Naive thymus-derived CD8-positive, alpha-beta T cell (primary cell): ENCODE measurements at regions not wholly inside any gene's neighbourhood (a gene's known extent, or its start where the extent isn't known, plus 50 kb on each side); places are given as distances from the start of the nearest gene placed in this dataset.

ENCODE experiments used
- ATAC-seq, 2 donors: fragments of 150-1000 bp; cut with Tn5 transposase in 1 of 2; sonication (Bioruptor Pico), chemical (Tn5 transposase) in 1 of 2; 1 replicate in 1 of 2; 2 replicates in 1 of 2; pipeline ENCODE4 v1.10.0; 2021; ENCODE audit warnings: mild to moderate bottlenecking in 2 of 2, moderate library complexity in 2 of 2
- POLR2A ChIA-PET: fragments of 350-600 bp; sonication (Branson Sonifier 250); formaldehyde crosslinking; loops from one replicate; lab custom pipeline; 2021; ENCODE audit warnings: antibody characterized with exemption; lab: Charles Lee
- DNase-seq, 10 donors: peaks; one replicate each; pipeline versions ENCODE4 v3.0.0 to v3.0.0-alpha.2; 2020 to 2022
- H3K27ac Mint-ChIP-seq, 10 donors: one replicate each; pipeline ENCODE4 v1.8.0; 2020 to 2022; ENCODE audit warnings: mild to moderate bottlenecking in 10 of 10, mixed read lengths in 10 of 10, moderate library complexity in 4 of 10, inconsistent platforms in 1 of 10
- H3K27me3 Mint-ChIP-seq, 5 donors: one replicate each; pipeline ENCODE4 v1.8.0; 2021 to 2022; ENCODE audit warnings: mixed read lengths in 5 of 5
- H3K36me3 Mint-ChIP-seq, 3 donors: one replicate each; pipeline ENCODE4 v1.8.0; 2020 to 2022; ENCODE audit warnings: mixed read lengths in 3 of 3, mild to moderate bottlenecking in 2 of 3, inconsistent platforms in 1 of 3
- H3K4me1 Mint-ChIP-seq, 4 donors: one replicate each; pipeline ENCODE4 v1.8.0; 2021 to 2022; ENCODE audit warnings: mixed read lengths in 4 of 4
- H3K4me3 Mint-ChIP-seq, 10 donors: one replicate each; pipeline ENCODE4 v1.8.0; 2020 to 2022; ENCODE audit warnings: mild to moderate bottlenecking in 10 of 10, mixed read lengths in 10 of 10, moderate library complexity in 6 of 10, inconsistent platforms in 1 of 10
- H3K9me3 Mint-ChIP-seq, 9 donors: one replicate each; pipeline ENCODE4 v1.8.0; 2020 to 2022; ENCODE audit warnings: mixed read lengths in 9 of 9, mild to moderate bottlenecking in 3 of 9, inconsistent platforms in 1 of 9, moderate library complexity in 1 of 9

- H3K36me3 Mint-ChIP-seq: no peaks in the 10 kb centered on the region
- DNase-seq (no peak), ATAC-seq (no peak)
- no peak overlapping the region for H3K4me3 Mint-ChIP-seq
- H3K27ac Mint-ChIP-seq: no peak overlapping the region
- POLR2A ChIA-PET: no interaction called here
- H3K27me3 Mint-ChIP-seq: peaks cover 0 to 4% (median 1%) of the 10 kb centered on the region in 5 donors
- H3K9me3 Mint-ChIP-seq: peaks cover 2 to 13% (median 10%) of the 10 kb centered on the region in 9 donors
- H3K4me1 Mint-ChIP-seq: no peaks in the 10 kb centered on the region
Measured at GRCh38 chr12:30420561-30420960, 275.1 kb downstream of the IPO8 start.

- Mint-ChIP-seq H3K27ac (no peak overlapping the region), H3K9me3 (peaks cover 0 to 10% (median 3%) of the 10 kb centered on the region in 9 donors), H3K4me3 (no peak overlapping the region), H3K27me3 (peaks cover 0 to 1% (median 0%) of the 10 kb centered on the region in 5 donors), H3K36me3 (no peaks in the 10 kb centered on the region), H3K4me1 (no peaks in the 10 kb centered on the region)
- POLR2A ChIA-PET: no interaction called here
- no peak for DNase-seq
- ATAC-seq: no peak
Measured at GRCh38 chr12:30417697-30418231, 277.9 kb downstream of the IPO8 start.

GRCh38 chr12:30416631-30417030 is 279.0 kb downstream of the IPO8 start:
- DNase-seq (no peak), ATAC-seq (no peak)
- H3K36me3 Mint-ChIP-seq: no peaks in the 10 kb centered on the region
- H3K4me1 Mint-ChIP-seq: no peaks in the 10 kb centered on the region
- no peak overlapping the region for H3K27ac Mint-ChIP-seq
- POLR2A ChIA-PET: no interaction called here
- H3K4me3 Mint-ChIP-seq: no peak overlapping the region
- peaks cover 0 to 1% (median 0%) of the 10 kb centered on the region in 5 donors for H3K27me3 Mint-ChIP-seq
- peaks cover 0 to 10% (median 3%) of the 10 kb centered on the region in 9 donors for H3K9me3 Mint-ChIP-seq

- peaks cover 0 to 1% (median 0%) of the 10 kb centered on the region in 5 donors for H3K27me3 Mint-ChIP-seq
- POLR2A ChIA-PET: no interaction called here
- no peak overlapping the region for H3K27ac Mint-ChIP-seq
- peaks cover 0 to 8% (median 3%) of the 10 kb centered on the region in 9 donors for H3K9me3 Mint-ChIP-seq
- no peaks in the 10 kb centered on the region for H3K4me1 Mint-ChIP-seq
- DNase-seq: no peak
- H3K36me3 Mint-ChIP-seq: no peaks in the 10 kb centered on the region
- H3K4me3 Mint-ChIP-seq: no peak overlapping the region
- no peak for ATAC-seq
Measured at GRCh38 chr12:30415777-30416176, 279.9 kb downstream of the IPO8 start.

GRCh38 chr12:30414507-30414906 is 281.2 kb downstream of the IPO8 start:
- POLR2A ChIA-PET: no interaction called here
- no peaks in the 10 kb centered on the region for H3K36me3 Mint-ChIP-seq
- DNase-seq: no peak
- no peak for ATAC-seq
- H3K27me3 Mint-ChIP-seq: peaks cover 0 to 2% (median 1%) of the 10 kb centered on the region in 5 donors
- peaks cover 0 to 5% (median 0%) of the 10 kb centered on the region in 9 donors for H3K9me3 Mint-ChIP-seq
- H3K4me3 Mint-ChIP-seq: no peak overlapping the region
- no peaks in the 10 kb centered on the region for H3K4me1 Mint-ChIP-seq
- no peak overlapping the region for H3K27ac Mint-ChIP-seq

GRCh38 chr12:30400349-30400748 is 295.3 kb downstream of the IPO8 start:
- ATAC-seq (no peak), DNase-seq (no peak)
- Mint-ChIP-seq H3K36me3 (no peaks in the 10 kb centered on the region), H3K27ac (no peak overlapping the region), H3K9me3 (peaks cover 0 to 19% (median 6%) of the 10 kb centered on the region in 9 donors), H3K27me3 (no peaks in the 10 kb centered on the region), H3K4me1 (no peaks in the 10 kb centered on the region), H3K4me3 (no peak overlapping the region)
- POLR2A ChIA-PET: no interaction called here

- DNase-seq (no peak), ATAC-seq (no peak)
- Mint-ChIP-seq H3K27me3 (no peaks in the 10 kb centered on the region), H3K4me3 (no peak overlapping the region), H3K9me3 (peaks cover 0 to 19% (median 6%) of the 10 kb centered on the region in 9 donors), H3K36me3 (no peaks in the 10 kb centered on the region), H3K27ac (no peak overlapping the region), H3K4me1 (no peaks in the 10 kb centered on the region)
- POLR2A ChIA-PET: no interaction called here
Measured at GRCh38 chr12:30399859-30400258, 295.8 kb downstream of the IPO8 start.

- Mint-ChIP-seq H3K4me3 (no peak overlapping the region), H3K9me3 (peaks cover 0 to 14% (median 0%) of the 10 kb centered on the region in 9 donors), H3K27ac (no peak overlapping the region), H3K4me1 (no peaks in the 10 kb centered on the region), H3K36me3 (no peaks in the 10 kb centered on the region), H3K27me3 (peaks cover 0 to 3% (median 0%) of the 10 kb centered on the region in 5 donors)
- POLR2A ChIA-PET: no interaction called here
- DNase-seq (no peak), ATAC-seq (no peak)
Measured at GRCh38 chr12:30396576-30396975, 299.1 kb downstream of the IPO8 start.

- no peaks in the 10 kb centered on the region for H3K36me3 Mint-ChIP-seq
- no peak for DNase-seq
- POLR2A ChIA-PET: no interaction called here
- H3K4me3 Mint-ChIP-seq: no peak overlapping the region
- no peak for ATAC-seq
- H3K27me3 Mint-ChIP-seq: peaks cover 0 to 3% (median 0%) of the 10 kb centered on the region in 5 donors
- no peaks in the 10 kb centered on the region for H3K4me1 Mint-ChIP-seq
- no peak overlapping the region for H3K27ac Mint-ChIP-seq
- peaks cover 0 to 21% (median 2%) of the 10 kb centered on the region in 9 donors for H3K9me3 Mint-ChIP-seq
Measured at GRCh38 chr12:30395190-30395589, 300.5 kb downstream of the IPO8 start.

GRCh38 chr12:30391766-30392366 is 303.8 kb downstream of the IPO8 start:
- Mint-ChIP-seq H3K4me3 (no peak overlapping the region), H3K4me1 (no peaks in the 10 kb centered on the region), H3K27ac (no peak overlapping the region), H3K9me3 (peaks cover 0 to 31% (median 6%) of the 10 kb centered on the region in 9 donors), H3K27me3 (peaks cover 0 to 3% (median 0%) of the 10 kb centered on the region in 5 donors), H3K36me3 (no peaks in the 10 kb centered on the region)
- DNase-seq: no peak
- no peak for ATAC-seq
- POLR2A ChIA-PET: no interaction called here

- DNase-seq (no peak), ATAC-seq (no peak)
- Mint-ChIP-seq H3K27ac (no peak overlapping the region), H3K4me3 (no peak overlapping the region), H3K4me1 (no peaks in the 10 kb centered on the region), H3K27me3 (peaks cover 0 to 3% (median 0%) of the 10 kb centered on the region in 5 donors), H3K36me3 (no peaks in the 10 kb centered on the region), H3K9me3 (peaks cover 0 to 21% (median 6%) of the 10 kb centered on the region in 9 donors)
- POLR2A ChIA-PET: no interaction called here
Measured at GRCh38 chr12:30385706-30386105, 310.0 kb downstream of the IPO8 start.

- no peak overlapping the region for H3K4me3 Mint-ChIP-seq
- no peak for DNase-seq
- no peak for ATAC-seq
- H3K9me3 Mint-ChIP-seq: peaks cover 0 to 19% (median 6%) of the 10 kb centered on the region in 9 donors
- no peaks in the 10 kb centered on the region for H3K36me3 Mint-ChIP-seq
- H3K27me3 Mint-ChIP-seq: peaks cover 0 to 4% (median 0%) of the 10 kb centered on the region in 5 donors
- POLR2A ChIA-PET: no interaction called here
- H3K27ac Mint-ChIP-seq: no peak overlapping the region
- no peaks in the 10 kb centered on the region for H3K4me1 Mint-ChIP-seq
Measured at GRCh38 chr12:30384976-30385375, 310.7 kb downstream of the IPO8 start.

- POLR2A ChIA-PET: no interaction called here
- Mint-ChIP-seq H3K9me3 (peaks cover 5 to 42% (median 12%) of the 10 kb centered on the region in 9 donors), H3K27me3 (peaks cover 0 to 7% (median 2%) of the 10 kb centered on the region in 5 donors), H3K4me1 (no peaks in the 10 kb centered on the region), H3K4me3 (no peak overlapping the region), H3K27ac (no peak overlapping the region), H3K36me3 (peaks cover 0 to 6% (median 0%) of the 10 kb centered on the region in 3 donors)
- DNase-seq (no peak), ATAC-seq (no peak)
Measured at GRCh38 chr12:30378307-30378706, 317.4 kb downstream of the IPO8 start.
